NB4 (cell line): ENCODE measurements at regions not wholly inside any gene's neighbourhood (a gene's known extent, or its start where the extent isn't known, plus 50 kb on each side); places are given as distances from the start of the nearest gene placed in this dataset.

ENCODE experiments used
- CTCF ChIP-seq: IDR thresholded peaks from one replicate; pipeline ENCODE4 v1.5.1; 2012; ENCODE audit warnings: low read depth, low read length
- MYC ChIP-seq: IDR thresholded peaks from 2 replicates; pipeline ENCODE4 v1.6.1; 2011; ENCODE audit warnings: low read depth, low read length
- POLR2A ChIP-seq: IDR thresholded peaks from 2 replicates; pipeline ENCODE4 v1.6.1; 2011; ENCODE audit warnings: mild to moderate bottlenecking; ENCODE audit not compliant: insufficient read length; ENCODE audit errors: extremely low read depth
- TF ChIP-seq, protein P1 (sequence below): IDR thresholded peaks from 2 replicates; pipeline ENCODE4 v1.6.1; 2011; ENCODE audit warnings: low read depth, low read length

GRCh38 chr4:66219401-66219800 is 549.1 kb upstream of the EPHA5 start:
- TF ChIP-seq CTCF (no peak), POLR2A (no peak), MYC (no peak)
- TF ChIP-seq, protein P1, sequence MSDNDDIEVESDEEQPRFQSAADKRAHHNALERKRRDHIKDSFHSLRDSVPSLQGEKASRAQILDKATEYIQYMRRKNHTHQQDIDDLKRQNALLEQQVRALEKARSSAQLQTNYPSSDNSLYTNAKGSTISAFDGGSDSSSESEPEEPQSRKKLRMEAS: no peak
